IMR-90 (cell line): ENCODE measurements at regions not wholly inside any gene's neighbourhood (a gene's known extent, or its start where the extent isn't known, plus 50 kb on each side); places are given as distances from the start of the nearest gene placed in this dataset.

ENCODE experiments used
- ATAC-seq: fragments of 200-7000 bp; cut with Tn5 transposase; 2 replicates; pipeline ENCODE4 v1.9.1; 2020; ENCODE audit warnings: low read depth, mild to moderate bottlenecking, moderate library complexity
- BruUV-seq: library from RNA; stranded (reverse); fragments of 400-500 nt; replicated peaks from 2 replicates; lab custom pipeline; 2021; lab: Mats Ljungman, UMichigan
- CTCF ChIA-PET: fragments of 300-600 bp; formaldehyde crosslinking; extraction: SDS; loops from one replicate; lab custom pipeline; 2021; ENCODE audit warnings: antibody characterized with exemption; lab: Yijun Ruan, JAX
- POLR2A ChIA-PET: fragments of 300-600 bp; sonication (Branson Sonifier 250); formaldehyde crosslinking; loops from one replicate; lab custom pipeline; 2022; ENCODE audit warnings: antibody characterized with exemption; ENCODE audit not compliant: unreplicated experiment; lab: Charles Lee
- DNase-seq: peaks from one replicate; pipeline ENCODE4 v3.0.0; 2013
- H2AFZ ChIP-seq: replicated peaks from 2 replicates; pipeline ENCODE3; 2013; ENCODE audit warnings: low read length, mild to moderate bottlenecking; ENCODE audit not compliant: poor library complexity
- H2AK5ac ChIP-seq: 2 replicates; pipeline ENCODE4 v1.6.1; 2013; ENCODE audit warnings: low read depth, low read length, inconsistent platforms
- H2AK9ac ChIP-seq: replicated peaks from 2 replicates; pipeline ENCODE3; 2013; ENCODE audit warnings: mild to moderate bottlenecking, low read depth, low read length, moderate library complexity; ENCODE audit not compliant: poor library complexity
- H2BK120ac ChIP-seq: 2 replicates; pipeline ENCODE4 v1.6.1; 2013; ENCODE audit warnings: low read depth, low read length, inconsistent platforms
- H2BK15ac ChIP-seq: 3 replicates; pipeline ENCODE4 v1.6.1; 2013; ENCODE audit warnings: low read depth, low read length, inconsistent platforms
- H2BK20ac ChIP-seq: 2 replicates; pipeline ENCODE4 v1.6.1; 2013; ENCODE audit warnings: low read depth, mild to moderate bottlenecking, inconsistent platforms, low read length, moderate library complexity
- H2BK5ac ChIP-seq: 2 replicates; pipeline ENCODE4 v1.6.1; 2013; ENCODE audit warnings: mild to moderate bottlenecking, low read depth, low read length, inconsistent platforms; ENCODE audit not compliant: poor library complexity, severe bottlenecking
- H3K14ac ChIP-seq: replicated peaks from 2 replicates; pipeline ENCODE4 v1.6.1; 2013; ENCODE audit warnings: low read depth, low read length, inconsistent platforms
- H3K18ac ChIP-seq: 2 replicates; pipeline ENCODE4 v1.6.1; 2013; ENCODE audit warnings: low read depth, low read length, control low read depth
- H3K23ac ChIP-seq: 2 replicates; pipeline ENCODE4 v1.6.1; 2013; ENCODE audit warnings: low read depth, low read length, inconsistent platforms
- H3K27ac ChIP-seq: 2 replicates; pipeline ENCODE4 v1.5.1; 2013; ENCODE audit warnings: mild to moderate bottlenecking, control low read depth, low read length; ENCODE audit not compliant: insufficient read depth
- H3K27me3 ChIP-seq: 2 replicates; pipeline ENCODE4 v1.6.1; 2013; ENCODE audit warnings: low read length; ENCODE audit not compliant: control insufficient read depth, insufficient read depth
- H3K36me3 ChIP-seq: 2 replicates; pipeline ENCODE4 v1.6.1; 2013; ENCODE audit warnings: low read length, mixed read lengths; ENCODE audit not compliant: control insufficient read depth, insufficient read depth
- H3K4ac ChIP-seq: 2 replicates; pipeline ENCODE4 v1.6.1; 2013; ENCODE audit warnings: low read depth, low read length, inconsistent platforms
- H3K4me1 ChIP-seq: 2 replicates; pipeline ENCODE4 v1.6.1; 2013; ENCODE audit warnings: low read length, mixed read lengths; ENCODE audit not compliant: control insufficient read depth, insufficient read depth
- H3K4me2 ChIP-seq: 2 replicates; pipeline ENCODE4 v1.6.1; 2013; ENCODE audit warnings: low read depth, mild to moderate bottlenecking, control low read depth, low read length, moderate library complexity
- H3K4me3 ChIP-seq: 2 replicates; pipeline ENCODE4 v1.5.1; 2013; ENCODE audit warnings: low read depth, mild to moderate bottlenecking, control low read depth, low read length, moderate library complexity; ENCODE audit not compliant: insufficient read depth
- H3K56ac ChIP-seq: 2 replicates; pipeline ENCODE4 v1.6.1; 2013; ENCODE audit warnings: low read length, inconsistent platforms; ENCODE audit not compliant: insufficient read depth; ENCODE audit errors: extremely low read depth
- H3K79me1 ChIP-seq, 2 experiments: 2 replicates each; pipeline ENCODE4 v1.6.1; 2013; ENCODE audit warnings: low read length in 2 of 2, inconsistent platforms in 1 of 2, low read depth in 1 of 2
- H3K9ac ChIP-seq: 2 replicates; pipeline ENCODE4 v1.6.1; 2013; ENCODE audit warnings: low read depth, low read length, control low read depth
- H3K9me1 ChIP-seq: 2 replicates; pipeline ENCODE4 v1.6.1; 2013; ENCODE audit warnings: low read length, inconsistent platforms; ENCODE audit not compliant: insufficient read depth
- H3K9me3 ChIP-seq: 2 replicates; pipeline ENCODE4 v1.6.1; 2013; ENCODE audit warnings: low read length; ENCODE audit not compliant: control insufficient read depth, insufficient read depth
- H4K20me1 ChIP-seq: 2 replicates; pipeline ENCODE4 v1.6.1; 2013; ENCODE audit warnings: low read length, inconsistent platforms; ENCODE audit not compliant: insufficient read depth
- H4K5ac ChIP-seq: 2 replicates; pipeline ENCODE4 v1.6.1; 2013; ENCODE audit warnings: mild to moderate bottlenecking, low read depth, low read length, control low read depth
- H4K8ac ChIP-seq, 2 experiments: 2 replicates each; pipeline ENCODE4 v1.6.1; 2013; ENCODE audit warnings: low read depth in 2 of 2, low read length in 2 of 2, control low read depth in 1 of 2, inconsistent platforms in 1 of 2
- H4K91ac ChIP-seq: 2 replicates; pipeline ENCODE4 v1.6.1; 2013; ENCODE audit warnings: low read depth, low read length, inconsistent platforms; ENCODE audit not compliant: insufficient read depth
- POLR2A ChIP-seq: IDR thresholded peaks from 2 replicates; pipeline ENCODE4 v1.6.1; 2012; ENCODE audit warnings: mild to moderate bottlenecking, low read depth, low read length
- WGBS, 2 experiments: methylation state at CpG; one replicate each; pipeline versions ENCODE4 v1.1.5 to v1.1.7; 2013; ENCODE audit warnings: missing lambda C conversion rate in 2 of 2; ENCODE audit not compliant: insufficient read length in 1 of 2; ENCODE audit errors: extremely low coverage in 2 of 2; 5-methylcytosine and 5-hydroxymethylcytosine counted together
- dilution Hi-C: fragments of 300-500 bp; cut with HindIII; formaldehyde crosslinking; loops from one replicate; pipeline ENCODE4 v1.14.3; 2018; ENCODE audit warnings: low sequenced_read_pairs; ENCODE audit not compliant: unreplicated experiment
- in situ Hi-C: fragments of 300-500 bp; cut with MboI; formaldehyde crosslinking; loops from 3 replicates; pipeline ENCODE4 v1.14.3; 2019; ENCODE audit warnings: low sequenced_read_pairs, inconsistent platforms, mixed read lengths
- intact Hi-C: fragments of 100-400 bp; cut with micrococcal nuclease; formaldehyde crosslinking; loops from 2 replicates; pipeline ENCODE4 v1.10.0; 2022

GRCh38 chr1:232890340-232890943 is 60.0 kb upstream of the NTPCR start:
- DNase-seq (no peak), ATAC-seq (no peak)
- TF ChIP-seq POLR2A: no peak
- Histone ChIP-seq H2BK5ac (no peak overlapping the region), H3K4me3 (no peak overlapping the region), H3K18ac (peak overlapping the region; percentile 20), H2BK20ac (no peak overlapping the region; the same call in 1 of the 2 replicates), H4K20me1 (no peaks in the 10 kb centered on the region), H3K23ac (no peak overlapping the region), H3K56ac (no peak overlapping the region), H2BK15ac (peak overlapping the region; percentile 37; the same call in 1 of the 3 replicates), H2AK9ac (no peak overlapping the region), H2AFZ (no peak overlapping the region), H3K14ac (no peak overlapping the region), H3K27ac (no peak overlapping the region), H3K4ac (no peak overlapping the region), H4K91ac (no peak overlapping the region), H3K27me3 (peaks cover 8% of the 10 kb centered on the region; the same call in 1 of the 2 replicates), H3K36me3 (no peaks in the 10 kb centered on the region), H3K4me2 (no peak overlapping the region), H3K9me1 (no peaks in the 10 kb centered on the region), H3K9me3 (peaks cover 8% of the 10 kb centered on the region), H2BK120ac (0 out of 2 replicates have a peak overlapping the region, but pooled peaks have one; percentile 10), H4K8ac (no peak overlapping the region), H2AK5ac (no peak overlapping the region), H3K79me1 (no peaks in the 10 kb centered on the region), H3K4me1 (peaks cover 7% of the 10 kb centered on the region), H4K5ac (no peak overlapping the region), H3K9ac (no peak overlapping the region)
- intact Hi-C loops (loop anchor here (5.0 to 10.0 kb wide), 2 partner anchors 222 to 256 kb away; partner anchors contain the start of gene SIPA1L2), dilution Hi-C loops (no loop called here), in situ Hi-C loops (no loop called here)
- WGBS, 2 experiments: 75% methylated on average over 1 of the region's 5 CpGs; no CpG with 5 or more reads in 1 of the 2 experiments
- ChIA-PET POLR2A (no interaction called here), CTCF (interaction anchor here (0.5 to 2.3 kb wide), 3 partner anchors 10 to 339 kb away, joined by 3 to 6 read pairs (median 3); no protein-coding TSS in a partner anchor)
- no TSS peak for BruUV-seq
